K562 (cell line): ENCODE measurements at regions not wholly inside any gene's neighbourhood (a gene's known extent, or its start where the extent isn't known, plus 50 kb on each side); places are given as distances from the start of the nearest gene placed in this dataset.

Experiments used
- HNRNPUL1 ChIP-seq: fragments of 200-400 bp; formaldehyde crosslinking; IDR thresholded peaks from 2 replicates; pipeline ENCODE4 v1.6.1; 2017; ENCODE audit warnings: low read length
- JUND ChIP-seq, 2 experiments: IDR thresholded peaks; 2 replicates in 1 of 2; 3 replicates in 1 of 2; pipeline ENCODE4 v1.6.1; 2011; ENCODE audit warnings: borderline replicate concordance in 2 of 2, low read depth in 2 of 2, low read length in 2 of 2, improper control_type of control experiment in 1 of 2, missing biosample characterization in 1 of 2, missing genetic modification characterization in 1 of 2, missing genetic modification reagents in 1 of 2
- NBN ChIP-seq: fragments of 450-650 bp; IDR thresholded peaks from 2 replicates; pipeline ENCODE4 v1.6.1; 2016; ENCODE audit warnings: low read depth, mild to moderate bottlenecking
- NCOR1 ChIP-seq: fragments of 450-650 bp; IDR thresholded peaks from 2 replicates; pipeline ENCODE4 v1.6.1; 2016; ENCODE audit warnings: mild to moderate bottlenecking, moderate library complexity
- RBM17 ChIP-seq: fragments of 200-400 bp; formaldehyde crosslinking; IDR thresholded peaks from 2 replicates; pipeline ENCODE4 v1.6.1; 2017; ENCODE audit warnings: low read depth, mild to moderate bottlenecking, low read length, borderline replicate concordance
- STAG1 ChIP-seq: sonication (generic); formaldehyde crosslinking; IDR thresholded peaks from 2 replicates; pipeline ENCODE4 v1.5.0; 2020; ENCODE audit warnings: missing genetic modification reagents, borderline replicate concordance
- TBP ChIP-seq: optimal IDR thresholded peaks from 2 replicates; pipeline ENCODE3; 2011; ENCODE audit warnings: low read depth, low read length, improper control_type of control experiment
- ZFP1 ChIP-seq: fragments of 450-650 bp; formaldehyde crosslinking; IDR thresholded peaks from 2 replicates; pipeline ENCODE4 v1.4.0; 2020; ENCODE audit warnings: mild to moderate bottlenecking, mixed read lengths
- TF ChIP-seq, protein P1 (sequence below), 2 experiments: fragments of 200-800 bp in 1 of 2; sonication (Bioruptor generic) in 1 of 2; sonication (generic) in 1 of 2; formaldehyde crosslinking in 1 of 2; IDR thresholded peaks in 1 of 2; conservative IDR thresholded peaks in 1 of 2; 2 replicates each; pipeline versions ENCODE4 v1.5.0 to v1.6.1; 2016 to 2020; ENCODE audit warnings: missing compliant biosample characterization in 1 of 2, missing genetic modification characterization in 1 of 2, missing genetic modification reagents in 1 of 2
- TF ChIP-seq, protein P2 (sequence below), 3 experiments: IDR thresholded peaks in 2 of 3; conservative IDR thresholded peaks in 1 of 3; 2 replicates each; pipeline ENCODE4 v1.5.1; 2011 to 2012; ENCODE audit warnings: low read length in 3 of 3, mild to moderate bottlenecking in 3 of 3, control low read depth in 2 of 3, improper control_type of control experiment in 1 of 3, inconsistent platforms in 1 of 3, low read depth in 1 of 3, mixed read lengths in 1 of 3, moderate library complexity in 1 of 3; ENCODE audit not compliant: insufficient read depth in 2 of 3
- TF ChIP-seq, protein P3 (sequence below): fragments of 250-450 bp; sonication (Bioruptor Pico); IDR thresholded peaks from 2 replicates; pipeline ENCODE4 v1.5.0; 2021

DNA sequence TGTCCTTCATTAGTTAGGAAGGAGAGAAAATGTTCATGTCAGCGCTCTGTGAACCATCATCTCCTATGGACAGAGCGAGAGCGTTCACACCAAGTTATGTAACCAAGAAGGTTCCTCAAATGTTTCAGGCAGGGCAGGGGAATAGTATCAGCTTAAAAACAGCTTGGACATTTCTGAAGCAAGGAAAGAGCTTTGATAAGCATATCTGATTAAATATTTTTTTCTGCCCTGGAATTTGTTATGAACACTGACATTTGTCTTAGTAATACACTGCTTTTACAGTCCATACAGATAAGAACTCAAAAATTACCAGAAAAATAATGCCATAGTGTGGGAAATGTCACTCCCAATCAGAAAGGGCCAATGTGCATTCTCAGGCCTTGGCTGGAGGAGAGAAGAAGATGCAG lies 66.3 kb upstream of the LIFR start:
- no peak for TF ChIP-seq JUND (IDR thresholded peaks at IDR 0.05; ENCODE audit: borderline replicate concordance, low read depth, low read length)
- TF ChIP-seq JUND (tag; IDR thresholded peaks at IDR 0.05; ENCODE audit: borderline replicate concordance, low read depth, low read length) = no peak
- TF ChIP-seq, protein P1, sequence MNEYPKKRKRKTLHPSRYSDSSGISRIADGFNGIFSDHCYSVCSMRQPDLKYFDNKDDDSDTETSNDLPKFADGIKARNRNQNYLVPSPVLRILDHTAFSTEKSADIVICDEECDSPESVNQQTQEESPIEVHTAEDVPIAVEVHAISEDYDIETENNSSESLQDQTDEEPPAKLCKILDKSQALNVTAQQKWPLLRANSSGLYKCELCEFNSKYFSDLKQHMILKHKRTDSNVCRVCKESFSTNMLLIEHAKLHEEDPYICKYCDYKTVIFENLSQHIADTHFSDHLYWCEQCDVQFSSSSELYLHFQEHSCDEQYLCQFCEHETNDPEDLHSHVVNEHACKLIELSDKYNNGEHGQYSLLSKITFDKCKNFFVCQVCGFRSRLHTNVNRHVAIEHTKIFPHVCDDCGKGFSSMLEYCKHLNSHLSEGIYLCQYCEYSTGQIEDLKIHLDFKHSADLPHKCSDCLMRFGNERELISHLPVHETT (CRISPR knock-in tag; conservative IDR thresholded peaks at IDR 0.05 in 1 of 2, IDR thresholded peaks at IDR 0.05 in 1 of 2) = no peak
- no peak for TF ChIP-seq NBN
- TF ChIP-seq STAG1 (CRISPR knock-in tag) = no peak
- TF ChIP-seq, protein P2, sequence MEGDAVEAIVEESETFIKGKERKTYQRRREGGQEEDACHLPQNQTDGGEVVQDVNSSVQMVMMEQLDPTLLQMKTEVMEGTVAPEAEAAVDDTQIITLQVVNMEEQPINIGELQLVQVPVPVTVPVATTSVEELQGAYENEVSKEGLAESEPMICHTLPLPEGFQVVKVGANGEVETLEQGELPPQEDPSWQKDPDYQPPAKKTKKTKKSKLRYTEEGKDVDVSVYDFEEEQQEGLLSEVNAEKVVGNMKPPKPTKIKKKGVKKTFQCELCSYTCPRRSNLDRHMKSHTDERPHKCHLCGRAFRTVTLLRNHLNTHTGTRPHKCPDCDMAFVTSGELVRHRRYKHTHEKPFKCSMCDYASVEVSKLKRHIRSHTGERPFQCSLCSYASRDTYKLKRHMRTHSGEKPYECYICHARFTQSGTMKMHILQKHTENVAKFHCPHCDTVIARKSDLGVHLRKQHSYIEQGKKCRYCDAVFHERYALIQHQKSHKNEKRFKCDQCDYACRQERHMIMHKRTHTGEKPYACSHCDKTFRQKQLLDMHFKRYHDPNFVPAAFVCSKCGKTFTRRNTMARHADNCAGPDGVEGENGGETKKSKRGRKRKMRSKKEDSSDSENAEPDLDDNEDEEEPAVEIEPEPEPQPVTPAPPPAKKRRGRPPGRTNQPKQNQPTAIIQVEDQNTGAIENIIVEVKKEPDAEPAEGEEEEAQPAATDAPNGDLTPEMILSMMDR (IDR thresholded peaks at IDR 0.05 in 2 of 3, conservative IDR thresholded peaks at IDR 0.05 in 1 of 3; ENCODE audit: insufficient read depth in 2 of 3, low read depth in 1 of 3, low read length in 3 of 3) = no peak
- no peak for TF ChIP-seq RBM17
- TF ChIP-seq NCOR1 = no peak
- TF ChIP-seq HNRNPUL1 = no peak
- TF ChIP-seq, protein P3, sequence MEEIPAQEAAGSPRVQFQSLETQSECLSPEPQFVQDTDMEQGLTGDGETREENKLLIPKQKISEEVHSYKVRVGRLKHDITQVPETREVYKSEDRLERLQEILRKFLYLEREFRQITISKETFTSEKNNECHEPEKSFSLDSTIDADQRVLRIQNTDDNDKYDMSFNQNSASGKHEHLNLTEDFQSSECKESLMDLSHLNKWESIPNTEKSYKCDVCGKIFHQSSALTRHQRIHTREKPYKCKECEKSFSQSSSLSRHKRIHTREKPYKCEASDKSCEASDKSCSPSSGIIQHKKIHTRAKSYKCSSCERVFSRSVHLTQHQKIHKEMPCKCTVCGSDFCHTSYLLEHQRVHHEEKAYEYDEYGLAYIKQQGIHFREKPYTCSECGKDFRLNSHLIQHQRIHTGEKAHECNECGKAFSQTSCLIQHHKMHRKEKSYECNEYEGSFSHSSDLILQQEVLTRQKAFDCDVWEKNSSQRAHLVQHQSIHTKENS (CRISPR knock-in tag) = no peak
- TF ChIP-seq ZFP1 (CRISPR knock-in tag) = no peak
- no peak for TF ChIP-seq TBP
